OCI-LY3 (cell line): ENCODE measurements at regions not wholly inside any gene's neighbourhood (a gene's known extent, or its start where the extent isn't known, plus 50 kb on each side); places are given as distances from the start of the nearest gene placed in this dataset.

ENCODE experiments used
- H2AFZ ChIP-seq: fragments of 200-600, 300-600 bp; shearing (Covaris generic); 2 replicates; pipeline ENCODE4 v1.6.0; 2014; ENCODE audit warnings: antibody characterized with exemption, low read depth, low read length
- H3K27ac ChIP-seq: fragments of 200-600, 300-600 bp; sonication (generic); 2 replicates; pipeline ENCODE4 v1.5.1; 2014; ENCODE audit warnings: mild to moderate bottlenecking, low read length, moderate library complexity, mixed read lengths
- H3K27me3 ChIP-seq: fragments of 200-600, 300-600 bp; sonication (generic); 2 replicates; pipeline ENCODE4 v1.6.1; 2014; ENCODE audit warnings: low read depth, low read length, mixed read lengths
- H3K36me3 ChIP-seq: fragments of 200-600, 300-600 bp; sonication (generic); replicated peaks from 2 replicates; pipeline ENCODE3; 2014; ENCODE audit warnings: low read depth, low read length, mixed read lengths
- H3K4me1 ChIP-seq: fragments of 300-600, 200-600 bp; sonication (generic); 2 replicates; pipeline ENCODE4 v1.6.1; 2014; ENCODE audit warnings: low read length, mixed read lengths
- H3K4me2 ChIP-seq: fragments of 200-600, 300-600 bp; sonication (generic); 2 replicates; pipeline ENCODE4 v1.6.1; 2014; ENCODE audit warnings: low read length, mixed read lengths
- H3K4me3 ChIP-seq: fragments of 300-600, 200-600 bp; sonication (generic); 2 replicates; pipeline ENCODE4 v1.5.1; 2014; ENCODE audit warnings: antibody characterized with exemption, mild to moderate bottlenecking, low read length, moderate library complexity
- H3K79me2 ChIP-seq: fragments of 300-600, 200-600 bp; shearing (Covaris generic); 2 replicates; pipeline ENCODE4 v1.6.1; 2014; ENCODE audit warnings: mild to moderate bottlenecking, low read length, mixed read lengths
- H3K9ac ChIP-seq: fragments of 300-600, 200-600 bp; shearing (Covaris generic); 2 replicates; pipeline ENCODE4 v1.6.0; 2014; ENCODE audit warnings: mild to moderate bottlenecking, low read length, moderate library complexity
- H3K9me3 ChIP-seq: fragments of 200-600, 300-600 bp; shearing (Covaris generic); 2 replicates; pipeline ENCODE4 v1.6.1; 2014; ENCODE audit warnings: low read length, mixed read lengths; ENCODE audit not compliant: insufficient read depth
- H4K20me1 ChIP-seq: fragments of 200-600, 300-600 bp; sonication (generic); 2 replicates; pipeline ENCODE4 v1.6.1; 2016; ENCODE audit warnings: low read length, mixed read lengths; ENCODE audit not compliant: insufficient read depth
- EZH2phosphoT487 ChIP-seq: fragments of 200-600 bp; shearing (Covaris generic); IDR thresholded peaks from 2 replicates; pipeline ENCODE4 v1.6.1; 2018; ENCODE audit warnings: antibody characterized with exemption, mixed run types, low read depth
- TF ChIP-seq, protein P1 (sequence below): fragments of 200-600, 300-600 bp; sonication (generic); IDR thresholded peaks from 2 replicates; pipeline ENCODE4 v1.5.1; 2014; ENCODE audit warnings: antibody characterized with exemption, low read length, low read depth

- Histone ChIP-seq H3K79me2 (no peaks in the 10 kb centered on the region), H3K36me3 (no peaks in the 10 kb centered on the region), H3K4me2 (no peak overlapping the region), H3K9ac (no peak overlapping the region), H2AFZ (no peak overlapping the region), H3K27ac (no peak overlapping the region), H4K20me1 (no peaks in the 10 kb centered on the region), H3K4me1 (no peaks in the 10 kb centered on the region), H3K9me3 (no peaks in the 10 kb centered on the region), H3K4me3 (no peak overlapping the region), H3K27me3 (no peaks in the 10 kb centered on the region)
- TF ChIP-seq, protein P1, sequence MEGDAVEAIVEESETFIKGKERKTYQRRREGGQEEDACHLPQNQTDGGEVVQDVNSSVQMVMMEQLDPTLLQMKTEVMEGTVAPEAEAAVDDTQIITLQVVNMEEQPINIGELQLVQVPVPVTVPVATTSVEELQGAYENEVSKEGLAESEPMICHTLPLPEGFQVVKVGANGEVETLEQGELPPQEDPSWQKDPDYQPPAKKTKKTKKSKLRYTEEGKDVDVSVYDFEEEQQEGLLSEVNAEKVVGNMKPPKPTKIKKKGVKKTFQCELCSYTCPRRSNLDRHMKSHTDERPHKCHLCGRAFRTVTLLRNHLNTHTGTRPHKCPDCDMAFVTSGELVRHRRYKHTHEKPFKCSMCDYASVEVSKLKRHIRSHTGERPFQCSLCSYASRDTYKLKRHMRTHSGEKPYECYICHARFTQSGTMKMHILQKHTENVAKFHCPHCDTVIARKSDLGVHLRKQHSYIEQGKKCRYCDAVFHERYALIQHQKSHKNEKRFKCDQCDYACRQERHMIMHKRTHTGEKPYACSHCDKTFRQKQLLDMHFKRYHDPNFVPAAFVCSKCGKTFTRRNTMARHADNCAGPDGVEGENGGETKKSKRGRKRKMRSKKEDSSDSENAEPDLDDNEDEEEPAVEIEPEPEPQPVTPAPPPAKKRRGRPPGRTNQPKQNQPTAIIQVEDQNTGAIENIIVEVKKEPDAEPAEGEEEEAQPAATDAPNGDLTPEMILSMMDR = no peak
- TF ChIP-seq EZH2phosphoT487 = no peak
These were observed 788.4 kb downstream of the EPHA4 start for GRCh38 chr2:220783671-220784070.

GRCh38 chr2:220785178-220785577, 786.9 kb downstream of the EPHA4 start:
- no peak overlapping the region for H3K4me2 ChIP-seq
- H3K27ac ChIP-seq = no peak overlapping the region
- H3K36me3 ChIP-seq = no peaks in the 10 kb centered on the region
- no peaks in the 10 kb centered on the region for H4K20me1 ChIP-seq
- H3K27me3 ChIP-seq = no peaks in the 10 kb centered on the region
- no peaks in the 10 kb centered on the region for H3K79me2 ChIP-seq
- no peak overlapping the region for H3K9ac ChIP-seq
- H3K4me1 ChIP-seq = no peaks in the 10 kb centered on the region
- TF ChIP-seq, protein P1 = no peak
- TF ChIP-seq EZH2phosphoT487 = no peak
- no peak overlapping the region for H3K4me3 ChIP-seq
- no peaks in the 10 kb centered on the region for H3K9me3 ChIP-seq
- H2AFZ ChIP-seq = no peak overlapping the region

- no peaks in the 10 kb centered on the region for H3K79me2 ChIP-seq
- no peak overlapping the region for H2AFZ ChIP-seq
These were observed 785.9 kb downstream of the EPHA4 start for GRCh38 chr2:220786216-220786615.

GRCh38 chr2:220787251-220787650, 784.9 kb downstream of the EPHA4 start:
- Histone ChIP-seq H3K9ac (no peak overlapping the region), H3K27me3 (no peaks in the 10 kb centered on the region), H3K4me1 (no peaks in the 10 kb centered on the region), H3K4me2 (no peak overlapping the region), H3K4me3 (no peak overlapping the region), H2AFZ (no peak overlapping the region), H3K9me3 (no peaks in the 10 kb centered on the region), H3K79me2 (no peaks in the 10 kb centered on the region), H4K20me1 (no peaks in the 10 kb centered on the region), H3K36me3 (no peaks in the 10 kb centered on the region), H3K27ac (no peak overlapping the region)
- no peak for TF ChIP-seq EZH2phosphoT487
- TF ChIP-seq, protein P1 = no peak

More at GRCh38 chr2:220786216-220786615, 785.9 kb downstream of the EPHA4 start:
- no peaks in the 10 kb centered on the region for H4K20me1 ChIP-seq
- H3K4me2 ChIP-seq = no peak overlapping the region
- H3K9me3 ChIP-seq = no peaks in the 10 kb centered on the region
- H3K27me3 ChIP-seq = no peaks in the 10 kb centered on the region
- H3K36me3 ChIP-seq = no peaks in the 10 kb centered on the region
- H3K9ac ChIP-seq = no peak overlapping the region
- no peak overlapping the region for H3K27ac ChIP-seq
- TF ChIP-seq EZH2phosphoT487 = no peak
- H3K4me3 ChIP-seq = no peak overlapping the region
- no peaks in the 10 kb centered on the region for H3K4me1 ChIP-seq

DNA sequence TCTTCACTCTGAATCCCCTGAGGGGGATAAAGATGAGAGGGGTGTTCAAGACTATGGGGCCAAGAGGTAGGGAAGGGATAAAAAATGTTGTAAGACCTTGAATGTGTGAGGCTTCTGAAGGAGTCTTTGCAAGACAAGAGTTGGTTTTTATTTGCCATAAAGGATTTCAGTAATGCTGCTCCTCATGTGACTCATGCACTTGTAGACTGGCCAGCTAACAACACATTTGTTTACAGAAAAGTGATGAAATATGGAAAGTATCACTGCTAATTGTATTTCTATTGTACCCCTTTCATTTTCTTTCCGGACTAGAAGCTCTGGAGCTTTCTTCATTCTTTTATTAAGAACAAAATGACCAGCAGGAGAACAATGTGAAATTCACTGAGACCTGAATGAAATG, 782.1 kb downstream of the EPHA4 start:
- Histone ChIP-seq H3K4me3 (no peak overlapping the region), H3K9me3 (no peaks in the 10 kb centered on the region), H3K9ac (no peak overlapping the region), H4K20me1 (no peaks in the 10 kb centered on the region), H3K4me1 (no peaks in the 10 kb centered on the region), H3K27ac (no peak overlapping the region), H3K4me2 (no peak overlapping the region), H3K79me2 (no peaks in the 10 kb centered on the region), H3K36me3 (no peaks in the 10 kb centered on the region), H3K27me3 (no peaks in the 10 kb centered on the region), H2AFZ (no peak overlapping the region)
- TF ChIP-seq, protein P1 = no peak
- TF ChIP-seq EZH2phosphoT487 = no peak
